ENCODE measurements at regions not wholly inside any gene's neighbourhood (a gene's known extent, or its start where the extent isn't known, plus 50 kb on each side); places are given as distances from the start of the nearest gene placed in this dataset.
"Not testable (repeated sequence)": the region's sequence is repeated elsewhere in the genome, so short reads cannot be mapped to it uniquely, and the experiment has no call there.

GRCh38 chr4:49227941-49228340, 241.9 kb downstream of the CWH43 start:
- DNase-seq (ENCODE audit: low spot score): not testable (repeated sequence)

GRCh38 chr4:49229243-49229642, 243.2 kb downstream of the CWH43 start:
- not testable (repeated sequence) for DNase-seq (ENCODE audit: low spot score)

GRCh38 chr4:49229713-49230112, 243.6 kb downstream of the CWH43 start:
- DNase-seq (ENCODE audit: low spot score): not testable (repeated sequence)

GRCh38 chr4:49233346-49233745, 247.3 kb downstream of the CWH43 start:
- not testable (repeated sequence) for DNase-seq (ENCODE audit: low spot score)

DNA sequence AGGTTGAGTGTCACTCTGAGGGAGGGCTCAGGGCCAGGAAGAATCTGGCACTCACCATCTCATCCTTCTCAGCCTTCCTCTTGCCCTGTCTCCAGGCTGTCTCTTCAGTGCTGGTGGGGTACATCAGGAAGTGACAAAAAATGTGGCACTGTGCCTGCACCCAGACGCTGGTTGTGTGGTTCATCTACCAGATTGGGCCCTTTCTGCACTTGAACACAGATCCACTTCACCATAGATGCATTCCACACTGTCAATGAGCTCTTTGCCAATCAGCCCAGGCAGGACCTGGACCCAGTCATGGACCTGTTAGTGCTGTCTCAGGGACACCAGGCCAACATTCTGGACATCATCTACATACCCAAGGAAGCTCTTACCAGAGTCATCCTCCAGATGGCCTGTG, 247.7 kb downstream of the CWH43 start:
- DNase-seq (ENCODE audit: low spot score): not testable (repeated sequence)

DNA sequence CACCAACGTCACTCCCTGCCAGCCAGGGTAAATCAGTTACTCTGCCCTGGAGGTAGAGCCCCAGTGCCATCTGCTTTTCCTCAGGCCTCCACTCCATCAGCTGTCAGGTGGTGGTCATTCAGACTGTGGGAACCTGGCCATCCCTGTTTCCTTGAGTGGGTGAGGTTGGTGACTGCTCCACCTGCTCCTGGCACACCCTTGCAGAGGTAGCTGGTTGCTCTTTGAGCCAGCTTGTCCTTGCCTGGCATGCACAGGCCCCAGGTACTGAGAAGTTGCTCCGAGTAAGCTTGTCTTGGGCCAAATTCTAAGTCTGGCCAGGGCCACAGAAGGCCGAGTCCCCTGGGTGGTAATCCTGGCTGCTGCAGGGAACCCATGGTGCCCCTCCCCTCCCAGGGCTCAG, 248.3 kb downstream of the CWH43 start:
- DNase-seq (ENCODE audit: low spot score): not testable (repeated sequence)

GRCh38 chr4:49235413-49236160, 249.5 kb downstream of the CWH43 start:
- DNase-seq (ENCODE audit: low spot score): not testable (repeated sequence)

- not testable (repeated sequence) for DNase-seq (ENCODE audit: low spot score)
Observed at GRCh38 chr4:49236474-49236873, 250.4 kb downstream of the CWH43 start.

GRCh38 chr4:49241295-49241694, 255.2 kb downstream of the CWH43 start:
- not testable (repeated sequence) for DNase-seq (ENCODE audit: low spot score)

GRCh38 chr4:49262786-49263185, 276.7 kb downstream of the CWH43 start:
- DNase-seq (ENCODE audit: low spot score): not testable (repeated sequence)

DNA sequence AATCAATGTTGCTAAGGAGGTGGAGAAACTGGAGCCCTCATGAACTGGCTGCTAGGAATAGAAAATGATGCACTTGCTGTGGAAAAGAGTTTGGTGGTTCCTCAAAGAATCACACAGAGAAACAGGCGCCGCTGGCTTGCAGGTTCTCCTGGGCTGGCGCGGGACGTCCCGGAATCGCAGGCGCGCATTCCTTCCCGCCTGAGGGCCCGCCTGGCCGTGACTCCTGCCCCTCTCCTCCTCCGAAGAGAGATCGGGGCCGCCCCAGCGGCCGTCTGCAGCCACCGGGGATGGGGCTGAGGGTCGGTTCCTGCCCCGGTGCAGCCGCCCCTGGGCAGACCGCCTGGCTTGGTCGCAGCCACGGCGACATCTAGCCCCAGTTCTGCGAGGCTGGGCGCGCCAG, 284.4 kb downstream of the CWH43 start:
- not testable (repeated sequence) for DNase-seq (ENCODE audit: low spot score)

DNA sequence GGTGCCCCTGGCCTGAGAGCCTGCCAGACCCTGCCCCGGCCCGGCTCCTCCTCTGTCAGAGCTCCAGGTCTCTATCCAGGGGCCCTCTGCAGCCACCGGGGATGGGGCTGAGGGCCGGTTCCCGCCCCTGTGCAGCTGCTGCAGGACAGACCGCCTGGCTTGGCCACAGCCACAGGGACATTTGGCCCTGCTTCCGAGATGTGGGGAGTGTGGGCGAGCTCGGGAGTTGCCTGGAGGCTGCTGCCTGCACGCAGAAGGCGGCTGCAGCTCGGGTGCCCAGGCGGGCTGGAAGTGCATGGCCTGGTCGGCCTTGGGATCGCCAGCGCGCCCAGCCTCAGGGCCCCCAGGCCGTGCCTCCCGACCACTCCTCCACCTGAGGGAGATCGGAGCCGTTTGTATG, 284.8 kb downstream of the CWH43 start:
- DNase-seq (ENCODE audit: low spot score): not testable (repeated sequence)

- not testable (repeated sequence) for DNase-seq (ENCODE audit: low spot score)
Observed at GRCh38 chr4:49285905-49286304, 299.8 kb downstream of the CWH43 start.

GRCh38 chr4:49286926-49287745, 301.1 kb downstream of the CWH43 start:
- DNase-seq (ENCODE audit: low spot score): not testable (repeated sequence)

GRCh38 chr4:49287893-49288292, 301.8 kb downstream of the CWH43 start:
- DNase-seq (ENCODE audit: low spot score): peak; percentile 24

GRCh38 chr4:49288796-49289195, 302.7 kb downstream of the CWH43 start:
- DNase-seq (ENCODE audit: low spot score): peak; percentile 19

- DNase-seq (ENCODE audit: low spot score): not testable (repeated sequence)
Observed at GRCh38 chr4:49314815-49315214, 328.7 kb downstream of the CWH43 start.

- not testable (repeated sequence) for DNase-seq (ENCODE audit: low spot score)
Observed at GRCh38 chr4:49320725-49321410, 334.8 kb downstream of the CWH43 start.

DNA sequence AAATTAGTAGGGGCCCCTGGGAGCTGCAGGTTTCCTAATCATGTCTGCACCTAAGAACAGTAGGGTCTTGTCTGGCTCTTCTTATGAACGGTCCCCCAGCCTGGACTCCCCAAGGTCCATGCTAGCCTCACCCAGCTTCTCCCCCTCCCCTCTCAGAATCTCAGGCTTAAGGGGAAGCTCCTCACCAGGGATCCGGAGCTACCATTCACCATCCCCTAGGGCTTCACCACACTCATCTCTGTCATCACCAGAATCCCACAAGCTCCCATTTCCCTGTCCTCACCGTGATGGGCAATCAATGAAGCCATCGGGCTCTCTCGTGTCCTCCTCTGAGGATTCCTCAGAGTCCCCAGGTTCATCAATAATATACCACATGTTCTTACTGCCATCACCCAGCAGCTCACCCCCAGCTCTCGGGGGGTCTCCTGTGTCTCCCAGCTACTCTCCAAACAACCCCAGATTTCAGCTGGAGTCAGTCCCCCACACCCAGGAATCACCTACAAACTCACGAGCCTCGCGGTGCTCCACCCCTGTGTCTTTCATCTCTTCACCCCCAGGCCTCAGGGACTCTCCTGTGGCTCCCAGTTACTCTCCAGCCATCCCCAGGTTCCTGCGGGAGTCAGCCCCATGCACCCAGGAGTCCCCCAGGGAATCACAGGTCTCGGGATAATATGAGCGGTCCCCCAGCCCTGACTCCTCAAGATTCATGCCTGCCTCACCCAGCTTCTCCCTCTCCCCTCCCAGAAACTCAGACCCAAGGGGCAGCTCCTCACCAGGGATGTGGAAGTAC, 335.6 kb downstream of the CWH43 start:
- DNase-seq (ENCODE audit: low spot score): not testable (repeated sequence)

- DNase-seq (ENCODE audit: low spot score): not testable (repeated sequence)
Observed at GRCh38 chr4:49322610-49323572, 336.8 kb downstream of the CWH43 start.

All from AG20443 (cell line).